Body of pancreas (tissue), 4 donors: ENCODE measurements at regions not wholly inside any gene's neighbourhood (a gene's known extent, or its start where the extent isn't known, plus 50 kb on each side); places are given as distances from the start of the nearest gene placed in this dataset.

ENCODE experiments used
- ATAC-seq: fragments of 150-250 bp; one replicate; pipeline ENCODE4 v1.9.1; 2016
- DNase-seq, 4 donors: peaks; one replicate each; pipeline ENCODE4 v3.0.0-alpha.2; 2019
- H3K27ac ChIP-seq, 4 donors: fragments of 200-600 bp; sonication (generic); 1 replicate in 3 of 4; 2 replicates in 1 of 4; pipeline versions ENCODE4 v1.5.1 to v1.6.1; 2016 to 2019; ENCODE audit warnings: mild to moderate bottlenecking in 1 of 4, mixed read lengths in 1 of 4, moderate library complexity in 1 of 4
- H3K27me3 ChIP-seq, 2 donors: fragments of 200-600 bp; sonication (generic); one replicate each; pipeline ENCODE4 v1.6.0; 2016; ENCODE audit warnings: mild to moderate bottlenecking in 1 of 2
- H3K36me3 ChIP-seq, 2 donors: fragments of 200-600 bp; sonication (generic); replicated peaks in 1 of 2; 2 replicates each; pipeline ENCODE4 v1.5.1; 2016; ENCODE audit warnings: low read depth in 2 of 2; ENCODE audit not compliant: insufficient read depth in 1 of 2
- H3K4me1 ChIP-seq: fragments of 200-600 bp; sonication (generic); one replicate; pipeline ENCODE4 v1.6.0; 2016
- H3K4me3 ChIP-seq, 2 donors: fragments of 200-600 bp; sonication (generic); 1 replicate in 1 of 2; 2 replicates in 1 of 2; pipeline ENCODE4 v1.5.1; 2016 to 2019
- H3K9me3 ChIP-seq, 3 donors: fragments of 200-600 bp; sonication (generic); 1 replicate in 2 of 3; 2 replicates in 1 of 3; pipeline ENCODE4 v1.5.1; 2016
- POLR2A ChIP-seq, 3 donors: fragments of 450-650 bp; IDR thresholded peaks; one replicate each; pipeline ENCODE4 v1.6.1; 2016; ENCODE audit warnings: antibody characterized with exemption in 3 of 3, mild to moderate bottlenecking in 2 of 3
- WGBS, 2 donors: methylation state at CpG; one replicate each; pipeline ENCODE4 v1.1.5; 2017; 5-methylcytosine and 5-hydroxymethylcytosine counted together
- intact Hi-C: fragments of 100-400 bp; cut with DNase I; formaldehyde crosslinking; loops from one replicate; pipeline ENCODE4 v1.15.1; 2023
- TF ChIP-seq, protein P1 (sequence below), 7 experiments: fragments of 450-650 bp in 4 of 7; fragments of 200-600 bp in 3 of 7; sonication (generic) in 3 of 7; IDR thresholded peaks; one replicate each; pipeline ENCODE4 v1.5.1; 2016 to 2019; ENCODE audit warnings: antibody characterized with exemption in 7 of 7

GRCh38 chr10:3016016-3016415, 51.3 kb upstream of the PFKP start:
- ATAC-seq, result no peak
- no peaks in the 10 kb centered on the region for H3K9me3 ChIP-seq
- no peak overlapping the region for H3K4me3 ChIP-seq
- WGBS, 2 donors, result 62 to 73% methylated on average over 7 of the region's 7 CpGs
- intact Hi-C loops, result no loop called here
- no peak for DNase-seq
- H3K27me3 ChIP-seq, result no peaks in the 10 kb centered on the region
- H3K4me1 ChIP-seq, result no peaks in the 10 kb centered on the region
- no peak overlapping the region for H3K27ac ChIP-seq
- no peak for TF ChIP-seq POLR2A (IDR thresholded peaks at IDR 0.05)
- TF ChIP-seq, protein P1, sequence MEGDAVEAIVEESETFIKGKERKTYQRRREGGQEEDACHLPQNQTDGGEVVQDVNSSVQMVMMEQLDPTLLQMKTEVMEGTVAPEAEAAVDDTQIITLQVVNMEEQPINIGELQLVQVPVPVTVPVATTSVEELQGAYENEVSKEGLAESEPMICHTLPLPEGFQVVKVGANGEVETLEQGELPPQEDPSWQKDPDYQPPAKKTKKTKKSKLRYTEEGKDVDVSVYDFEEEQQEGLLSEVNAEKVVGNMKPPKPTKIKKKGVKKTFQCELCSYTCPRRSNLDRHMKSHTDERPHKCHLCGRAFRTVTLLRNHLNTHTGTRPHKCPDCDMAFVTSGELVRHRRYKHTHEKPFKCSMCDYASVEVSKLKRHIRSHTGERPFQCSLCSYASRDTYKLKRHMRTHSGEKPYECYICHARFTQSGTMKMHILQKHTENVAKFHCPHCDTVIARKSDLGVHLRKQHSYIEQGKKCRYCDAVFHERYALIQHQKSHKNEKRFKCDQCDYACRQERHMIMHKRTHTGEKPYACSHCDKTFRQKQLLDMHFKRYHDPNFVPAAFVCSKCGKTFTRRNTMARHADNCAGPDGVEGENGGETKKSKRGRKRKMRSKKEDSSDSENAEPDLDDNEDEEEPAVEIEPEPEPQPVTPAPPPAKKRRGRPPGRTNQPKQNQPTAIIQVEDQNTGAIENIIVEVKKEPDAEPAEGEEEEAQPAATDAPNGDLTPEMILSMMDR (IDR thresholded peaks at IDR 0.05), result no peak
- no peaks in the 10 kb centered on the region for H3K36me3 ChIP-seq

DNA sequence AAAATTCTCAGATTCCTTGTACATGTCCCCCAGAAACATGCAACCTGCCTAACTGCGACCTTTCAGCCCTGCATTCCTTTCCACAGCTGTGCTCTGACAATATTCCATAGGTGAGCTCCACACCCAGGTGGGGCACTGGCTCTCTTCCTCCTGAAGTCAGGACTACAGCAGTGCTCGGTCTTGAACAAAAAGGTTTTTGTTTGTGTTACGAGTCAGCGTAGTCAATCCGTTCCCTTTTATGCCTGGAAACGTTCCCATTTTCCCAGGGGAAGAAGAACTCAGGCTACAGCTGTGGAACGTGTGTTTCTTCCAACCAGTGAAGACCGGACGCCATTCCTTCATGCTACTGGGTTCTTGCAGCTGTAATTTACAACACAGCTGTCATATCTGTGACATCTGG, 52.4 kb upstream of the PFKP start:
- H3K27ac ChIP-seq, result no peak overlapping the region
- no peaks in the 10 kb centered on the region for H3K4me1 ChIP-seq
- no peak for TF ChIP-seq POLR2A (IDR thresholded peaks at IDR 0.05)
- TF ChIP-seq, protein P1 (IDR thresholded peaks at IDR 0.05), result no peak
- no peaks in the 10 kb centered on the region for H3K9me3 ChIP-seq
- ATAC-seq (no peak), DNase-seq (peak in 2 of 4 donors; percentile 3 to 19)
- H3K27me3 ChIP-seq, result no peaks in the 10 kb centered on the region
- intact Hi-C loops, result no loop called here
- H3K36me3 ChIP-seq, result no peaks in the 10 kb centered on the region
- H3K4me3 ChIP-seq, result no peak overlapping the region
- WGBS, 2 donors, result 13 to 19% methylated on average over 9 of the region's 9 CpGs

DNA sequence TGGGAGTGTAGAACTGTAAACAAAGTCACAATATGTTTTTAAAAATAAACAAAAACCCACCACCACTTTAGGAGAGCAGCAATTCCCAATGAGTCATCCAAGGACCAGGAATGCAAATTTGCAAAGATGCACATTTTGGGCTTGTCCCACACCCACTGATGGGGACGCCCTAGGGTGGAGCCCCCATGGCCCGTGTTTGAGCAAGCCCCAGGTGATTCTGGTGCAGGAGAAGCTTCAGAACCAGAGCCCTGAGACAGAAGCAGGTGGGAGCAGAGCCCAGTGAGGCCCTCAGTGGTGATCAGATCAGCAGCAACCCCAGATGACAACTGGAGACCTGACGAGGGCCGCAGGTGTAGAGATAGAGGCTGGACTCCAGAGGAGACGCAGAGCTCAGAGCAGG, 55.1 kb upstream of the PFKP start:
- DNase-seq (no peak), ATAC-seq (no peak)
- TF ChIP-seq, protein P1 (IDR thresholded peaks at IDR 0.05), result no peak
- no peak for TF ChIP-seq POLR2A (IDR thresholded peaks at IDR 0.05)
- Histone ChIP-seq H3K4me1 (no peaks in the 10 kb centered on the region), H3K27ac (no peak overlapping the region), H3K4me3 (no peak overlapping the region), H3K36me3 (no peaks in the 10 kb centered on the region), H3K27me3 (no peaks in the 10 kb centered on the region), H3K9me3 (no peaks in the 10 kb centered on the region)
- intact Hi-C loops, result no loop called here
- 74 to 75% methylated on average over 5 of the region's 5 CpGs for WGBS, 2 donors

DNA sequence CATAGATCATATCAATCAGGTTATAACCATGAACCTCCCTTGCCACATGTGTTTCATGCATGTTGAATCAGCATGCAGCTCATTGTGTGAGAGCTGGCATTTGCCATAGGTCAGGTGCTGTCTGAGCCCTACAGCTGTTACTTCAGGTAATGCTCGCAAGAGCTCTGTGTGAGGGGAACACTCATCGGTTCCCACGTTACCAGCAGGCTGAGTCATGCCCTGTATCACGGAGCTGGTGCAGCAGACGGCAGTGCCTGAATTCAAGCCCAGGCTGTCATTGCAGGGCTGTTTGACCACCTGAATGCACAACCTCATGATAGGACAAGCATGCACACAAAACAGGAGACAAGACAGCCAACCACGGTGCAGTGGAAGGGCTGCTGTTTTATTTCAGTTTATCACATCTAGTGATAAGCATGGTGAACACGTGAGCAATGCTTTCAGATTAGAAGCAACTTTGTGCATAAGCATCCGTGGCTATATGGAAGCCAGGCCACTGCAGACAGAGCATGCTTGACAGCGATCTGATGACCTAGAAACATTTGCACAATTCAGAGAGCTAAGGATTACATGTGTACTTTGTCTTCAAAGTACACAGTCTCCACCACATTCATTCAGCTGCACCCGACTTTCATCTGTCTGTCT, 56.4 kb upstream of the PFKP start:
- no peaks in the 10 kb centered on the region for H3K9me3 ChIP-seq
- H3K4me1 ChIP-seq, result no peaks in the 10 kb centered on the region
- 18 to 25% methylated on average over 10 of the region's 10 CpGs for WGBS, 2 donors
- DNase-seq, result peak; percentile 20 to 75 (median 60)
- no peak overlapping the region for H3K27ac ChIP-seq
- no peaks in the 10 kb centered on the region for H3K36me3 ChIP-seq
- intact Hi-C loops, result no loop called here
- no peak overlapping the region for H3K4me3 ChIP-seq
- TF ChIP-seq POLR2A (IDR thresholded peaks at IDR 0.05), result no peak
- TF ChIP-seq, protein P1 (IDR thresholded peaks at IDR 0.05), result no peak
- H3K27me3 ChIP-seq, result no peaks in the 10 kb centered on the region
- peak; percentile 68 for ATAC-seq

- H3K36me3 ChIP-seq, result no peaks in the 10 kb centered on the region
- H3K27ac ChIP-seq, result no peak overlapping the region
- 53% methylated on average over 8 of the region's 8 CpGs for WGBS, 2 donors
- H3K4me3 ChIP-seq, result no peak overlapping the region
- H3K9me3 ChIP-seq, result no peaks in the 10 kb centered on the region
- H3K4me1 ChIP-seq, result no peaks in the 10 kb centered on the region
- intact Hi-C loops, result no loop called here
- TF ChIP-seq, protein P1 (IDR thresholded peaks at IDR 0.05), result no peak
- TF ChIP-seq POLR2A (IDR thresholded peaks at IDR 0.05), result no peak
- H3K27me3 ChIP-seq, result no peaks in the 10 kb centered on the region
- no peak for DNase-seq
- no peak for ATAC-seq
These were observed 57.0 kb upstream of the PFKP start for GRCh38 chr10:3010334-3010733.
